HG03159 (cell line): ENCODE measurements at regions not wholly inside any gene's neighbourhood (a gene's known extent, or its start where the extent isn't known, plus 50 kb on each side); places are given as distances from the start of the nearest gene placed in this dataset.

Experiments used
- ATAC-seq: cut with Tn5 transposase; IDR thresholded peaks from one replicate; pipeline ENCODE4 v1.9.1; 2021; ENCODE audit warnings: mild to moderate bottlenecking, moderate library complexity; ENCODE audit not compliant: unreplicated experiment

DNA sequence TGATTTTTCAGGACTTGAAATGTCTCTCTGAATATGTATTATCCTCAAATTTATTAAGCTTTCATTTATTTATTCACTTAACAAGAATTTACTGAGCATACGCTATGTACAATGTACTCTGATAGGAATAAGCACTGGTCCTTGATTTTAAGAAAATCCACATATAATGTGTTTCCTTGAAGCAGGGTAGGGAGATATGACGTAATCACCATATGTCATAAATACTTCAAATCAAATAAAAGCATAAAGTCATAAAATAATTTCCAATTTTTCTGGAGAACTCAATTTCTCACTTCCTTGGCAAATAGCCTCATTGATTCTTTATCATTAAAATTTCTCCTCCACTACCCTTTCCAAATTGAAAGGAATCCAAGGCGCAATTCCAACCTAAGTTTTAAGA is 177.8 kb upstream of the GAP43 start:
- no peak for ATAC-seq

DNA sequence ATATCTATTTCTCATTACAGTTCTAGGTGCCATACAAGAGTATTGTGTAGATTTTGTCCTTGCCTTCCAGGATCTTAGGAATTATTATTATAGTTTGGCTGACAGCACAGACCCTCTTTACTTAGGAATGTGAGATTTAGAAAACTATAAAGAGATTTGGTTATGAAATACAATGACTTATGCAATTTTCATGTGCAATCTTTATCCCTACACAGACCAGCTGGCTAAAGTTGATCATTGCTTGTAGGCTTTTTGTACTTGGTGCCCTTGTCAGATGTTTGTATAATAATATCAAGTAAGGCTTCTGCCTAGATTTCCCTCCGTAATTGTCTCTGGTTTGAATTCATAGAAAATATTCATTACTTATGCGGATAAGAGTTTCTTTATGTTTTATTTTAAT is 174.5 kb upstream of the GAP43 start:
- no peak for ATAC-seq

DNA sequence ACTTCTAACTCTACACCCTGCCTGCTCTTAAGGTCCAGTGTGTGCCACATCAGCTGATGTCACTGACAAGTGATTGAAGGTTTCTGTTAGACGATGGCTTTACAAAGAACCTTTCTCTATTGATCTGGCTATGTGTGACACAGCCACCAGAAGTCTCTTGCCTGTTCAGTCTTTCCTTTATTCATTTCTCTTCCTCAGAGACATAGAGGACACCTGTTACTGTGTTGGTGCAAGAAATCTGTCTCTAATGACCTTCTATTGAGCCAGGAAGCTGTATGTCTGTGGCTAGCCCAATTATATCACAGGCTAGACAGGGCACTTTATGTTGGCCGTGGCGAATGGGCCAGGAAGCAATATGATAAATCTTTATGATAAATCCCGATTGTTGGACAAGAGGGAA is 173.3 kb upstream of the GAP43 start:
- no peak for ATAC-seq

DNA sequence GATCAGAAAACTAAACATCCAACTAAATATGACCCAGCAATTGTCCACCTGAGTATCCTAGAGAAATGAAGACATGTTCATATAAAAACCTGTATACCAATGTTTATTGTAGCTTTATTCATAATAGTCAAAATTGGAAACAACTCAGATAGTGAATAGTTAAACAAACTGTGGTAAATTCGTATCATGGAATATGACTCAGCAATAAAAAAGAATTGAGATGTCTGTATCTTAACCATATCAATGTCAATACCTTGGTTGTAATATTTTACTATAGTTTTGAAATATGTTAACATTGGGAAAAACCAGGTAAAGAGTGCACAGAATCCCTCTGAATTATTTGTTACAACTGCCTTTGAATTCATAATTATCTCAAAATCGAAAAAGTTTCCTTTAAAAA is 159.3 kb upstream of the GAP43 start:
- ATAC-seq: no peak

DNA sequence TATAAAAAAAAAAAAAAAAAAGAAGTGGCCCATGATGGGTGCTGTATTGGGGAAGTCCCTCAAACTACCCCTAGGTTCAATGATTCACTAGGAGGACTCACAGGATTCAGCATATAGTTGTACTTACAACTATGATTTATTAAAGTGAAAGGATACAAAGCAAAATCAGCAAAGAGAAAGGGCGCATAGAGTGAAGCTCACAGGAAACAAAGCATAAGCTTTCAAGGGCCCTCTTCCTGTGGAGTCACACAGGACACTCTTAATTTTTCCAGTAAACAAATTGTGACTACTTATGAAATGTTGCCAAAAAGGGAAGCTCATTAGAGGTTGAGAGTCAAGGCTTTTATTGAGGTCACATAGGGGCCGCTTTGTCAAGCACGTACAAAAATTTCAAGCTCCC is 153.7 kb upstream of the GAP43 start:
- ATAC-seq: peak; percentile 80

DNA sequence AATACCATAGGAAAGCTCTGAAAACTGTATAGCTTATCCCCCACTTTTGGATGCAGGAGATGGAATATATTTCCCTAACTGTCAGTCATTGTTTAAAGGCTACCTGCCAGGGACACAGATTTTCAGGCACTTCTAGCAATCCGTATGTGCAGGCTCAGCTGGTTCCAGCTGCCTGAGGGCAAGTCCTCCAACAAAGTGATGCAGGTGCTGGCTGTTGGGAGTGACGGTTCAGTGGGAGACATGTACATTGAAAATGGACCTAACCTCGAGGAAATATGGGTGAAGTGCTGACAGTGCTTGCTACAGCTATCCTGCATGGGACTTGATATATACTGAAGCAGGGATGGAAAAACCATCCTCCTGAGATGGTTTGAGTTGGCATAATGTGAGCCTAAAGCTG is 153.1 kb upstream of the GAP43 start:
- no peak for ATAC-seq

DNA sequence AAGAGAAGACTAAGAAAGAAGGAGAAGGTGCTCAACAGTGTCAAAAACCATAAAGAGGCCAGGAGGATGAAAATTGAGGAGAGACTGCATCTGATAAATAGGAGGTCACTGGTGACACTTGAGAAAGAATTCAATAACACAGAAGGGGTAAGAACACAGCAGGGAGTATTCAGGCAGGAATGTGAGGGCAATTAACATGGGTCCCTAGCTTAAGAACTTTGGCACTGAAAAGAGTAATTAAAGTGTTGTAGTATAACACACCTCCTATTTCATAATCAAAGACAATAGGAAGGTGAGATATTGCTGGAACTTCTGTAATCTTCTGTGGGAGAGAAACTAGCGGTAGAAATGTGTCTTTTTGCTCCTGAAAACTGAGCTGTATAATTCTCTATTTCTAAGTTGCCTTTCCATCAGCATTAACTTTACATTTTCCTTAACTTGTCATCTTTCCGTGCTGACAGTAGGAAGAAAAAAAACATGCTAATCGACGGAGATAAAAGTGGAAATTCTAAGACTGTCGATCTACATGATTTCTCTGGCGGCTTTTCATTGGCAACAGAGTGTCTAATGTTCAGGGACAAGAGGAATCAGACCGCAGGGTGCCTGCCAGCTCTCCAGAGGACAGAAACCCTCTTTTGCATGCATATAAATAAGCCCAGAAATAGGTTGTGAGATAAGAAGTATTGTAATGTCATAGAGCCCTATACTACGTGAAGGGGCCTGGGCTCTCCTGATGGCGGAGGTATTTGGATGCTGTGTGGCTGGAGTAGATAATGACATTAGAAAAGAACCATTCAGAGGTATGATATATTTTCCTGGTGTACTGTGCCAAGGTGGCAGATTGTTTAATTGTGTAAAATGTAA is 147.9 kb upstream of the GAP43 start:
- ATAC-seq: no peak

DNA sequence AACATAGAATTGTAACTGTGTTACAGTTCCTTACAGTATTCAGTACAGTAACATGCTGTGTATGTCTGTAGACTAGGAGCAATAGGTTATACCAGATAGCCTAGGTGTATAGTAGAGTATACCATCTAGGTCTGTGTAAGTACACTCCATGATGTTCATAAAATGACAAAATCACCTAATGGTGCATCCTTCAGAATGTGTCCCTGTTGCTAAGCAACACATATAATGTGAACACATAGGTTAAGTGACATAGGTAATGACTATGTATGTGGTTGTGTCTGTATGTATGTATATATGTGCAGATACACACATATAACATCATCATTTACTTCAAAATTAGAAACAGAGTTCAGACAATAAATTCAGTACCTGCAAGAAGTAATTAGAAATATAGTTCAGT is 146.8 kb upstream of the GAP43 start:
- no peak for ATAC-seq

DNA sequence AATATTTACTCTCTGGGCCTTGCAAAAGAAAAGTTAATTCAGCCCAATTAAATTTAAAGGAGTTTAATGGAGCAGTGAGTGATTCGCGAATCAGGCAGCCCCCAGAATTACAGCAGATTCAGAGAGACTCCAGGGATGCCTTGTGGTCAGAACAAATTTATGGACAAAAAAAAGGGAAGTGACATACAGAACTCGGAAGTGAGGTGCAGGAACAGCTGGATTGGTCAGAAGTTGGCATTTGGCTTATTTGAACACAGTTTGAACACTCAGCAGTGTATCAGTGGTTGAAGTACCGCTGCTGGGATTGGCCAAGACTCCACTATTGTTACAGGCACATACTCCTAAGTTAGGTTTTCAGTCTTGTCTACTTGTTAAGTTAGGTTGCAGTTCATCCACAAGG is 145.0 kb upstream of the GAP43 start:
- no peak for ATAC-seq

DNA sequence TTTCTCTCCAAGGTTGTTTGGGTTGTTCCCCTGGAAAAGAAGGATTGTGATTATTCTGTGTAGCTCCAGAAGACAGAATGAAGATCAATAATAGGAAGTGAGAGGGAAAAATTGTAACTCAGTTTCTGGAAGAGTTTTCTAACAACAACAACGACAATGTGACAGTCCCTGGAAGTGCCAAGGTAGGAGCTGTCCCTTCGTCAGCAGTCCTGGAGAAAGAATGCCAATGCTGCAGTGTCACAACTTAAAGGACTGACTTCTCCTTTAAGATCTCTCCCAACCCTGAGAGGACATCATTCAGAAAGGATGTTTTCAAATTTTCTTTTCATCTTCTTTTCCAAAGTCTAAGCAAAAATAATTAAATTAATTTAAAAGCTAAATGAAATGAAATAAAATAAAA is 136.4 kb upstream of the GAP43 start:
- ATAC-seq: no peak

DNA sequence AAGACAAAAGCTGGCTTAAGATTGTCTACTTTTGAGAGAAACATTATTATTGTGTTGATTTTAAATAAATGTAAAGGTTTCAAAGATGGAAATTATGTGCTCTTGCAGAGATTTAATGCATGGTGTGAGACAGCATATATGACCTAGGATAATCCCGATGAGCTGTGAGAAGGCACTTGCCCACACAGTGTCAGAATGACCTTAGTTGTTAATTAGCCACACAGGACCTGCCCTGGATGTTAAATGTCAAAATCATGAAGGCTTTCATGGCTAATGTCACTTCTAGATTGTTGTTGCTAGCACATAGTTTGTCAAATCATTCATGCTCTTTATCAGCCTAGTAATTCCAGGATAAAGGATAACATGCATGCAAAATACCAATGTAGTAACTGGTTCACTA is 135.3 kb upstream of the GAP43 start:
- no peak for ATAC-seq

DNA sequence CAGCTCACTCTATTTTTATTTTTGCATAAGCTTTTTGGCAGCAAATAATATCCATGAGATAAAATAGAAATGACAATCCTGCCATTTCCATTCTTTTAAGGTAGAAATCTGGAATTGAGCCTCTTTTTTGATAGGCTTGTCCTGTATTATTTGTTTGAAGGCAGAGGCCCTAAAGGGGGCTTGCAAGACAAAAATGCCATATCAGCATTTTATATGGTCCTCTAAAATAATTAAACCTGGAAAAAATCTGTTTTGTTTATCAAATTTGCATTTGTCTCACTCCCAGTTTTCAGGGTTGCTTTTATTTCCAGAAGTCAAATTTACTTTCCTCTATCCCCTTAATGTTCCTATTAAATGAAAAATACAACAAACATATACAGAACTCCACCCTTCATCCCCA is 134.9 kb upstream of the GAP43 start:
- no peak for ATAC-seq

DNA sequence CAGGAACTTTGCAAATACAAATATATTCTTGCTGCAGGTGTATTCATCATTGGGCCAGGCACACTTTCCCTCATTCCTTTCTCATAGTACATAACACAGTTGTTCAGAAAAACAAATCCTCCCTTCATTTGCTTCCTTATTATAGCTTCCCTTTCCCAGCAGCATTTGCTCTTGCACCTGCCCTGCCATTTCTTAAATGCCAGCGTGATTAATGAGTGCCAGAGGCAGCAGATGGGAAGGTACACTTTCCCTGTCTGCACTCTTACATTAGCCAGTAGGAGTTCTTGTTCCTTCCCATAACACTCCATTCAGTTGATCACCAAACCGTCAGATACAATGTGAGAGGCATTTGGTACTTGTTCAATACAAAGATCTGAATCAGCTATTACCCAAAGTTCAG is 128.5 kb upstream of the GAP43 start:
- no peak for ATAC-seq

DNA sequence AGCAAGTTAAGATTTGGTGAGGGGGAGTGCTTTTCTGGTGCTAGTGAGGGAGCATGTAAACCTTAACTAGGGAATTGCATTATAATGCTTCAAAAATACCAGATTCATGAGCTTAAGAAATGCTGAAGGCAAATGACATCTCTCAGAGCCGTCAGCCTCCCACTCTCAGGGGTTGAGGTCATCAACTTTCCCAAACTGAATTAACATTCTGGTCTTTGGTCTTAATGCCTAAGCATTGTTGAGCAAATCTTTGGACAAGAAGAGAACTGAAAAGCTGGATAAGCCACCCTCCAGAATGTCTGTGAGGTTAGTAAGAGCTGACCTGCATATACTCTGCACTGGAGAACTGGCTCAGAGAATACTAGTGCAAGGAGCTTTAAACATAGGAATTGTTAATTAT is 124.9 kb upstream of the GAP43 start:
- ATAC-seq: no peak

DNA sequence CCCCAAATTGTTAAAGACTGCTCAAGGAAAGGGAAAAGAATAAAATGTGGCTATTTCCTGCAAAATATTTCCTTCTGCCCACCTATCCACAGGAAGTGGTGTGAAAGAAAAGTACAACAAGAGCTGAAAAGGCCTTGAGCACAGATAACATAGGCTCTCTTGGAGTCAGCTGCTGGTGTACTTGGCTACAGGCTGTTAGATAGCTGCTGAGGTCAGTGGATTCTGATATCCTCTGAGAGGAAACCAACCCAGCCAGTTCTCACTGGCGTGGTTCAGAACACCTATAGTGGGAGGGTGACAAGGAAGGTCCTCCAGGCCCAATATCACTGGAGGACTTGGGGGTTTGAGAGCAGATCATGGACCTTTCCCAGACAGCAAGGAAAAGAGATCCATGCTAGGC is 124.4 kb upstream of the GAP43 start:
- ATAC-seq: no peak

DNA sequence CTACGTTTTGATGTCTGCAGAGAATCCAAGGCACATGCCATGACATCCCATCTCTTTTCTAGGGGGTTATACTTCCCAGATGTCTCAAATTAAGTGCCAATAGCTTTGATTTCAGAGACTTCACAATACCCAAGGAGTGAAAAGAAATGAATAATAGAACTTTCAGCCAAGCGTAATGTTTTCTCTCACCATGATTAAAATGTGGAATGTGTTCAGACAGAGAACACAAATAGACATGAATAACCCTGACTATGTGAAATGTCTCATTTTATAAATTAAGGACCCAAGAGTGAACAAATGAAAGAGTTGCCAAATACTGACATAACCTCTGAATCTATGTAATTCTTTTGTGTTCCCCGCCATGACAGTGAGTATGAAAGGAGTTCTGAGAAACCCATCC is 123.6 kb upstream of the GAP43 start:
- no peak for ATAC-seq

DNA sequence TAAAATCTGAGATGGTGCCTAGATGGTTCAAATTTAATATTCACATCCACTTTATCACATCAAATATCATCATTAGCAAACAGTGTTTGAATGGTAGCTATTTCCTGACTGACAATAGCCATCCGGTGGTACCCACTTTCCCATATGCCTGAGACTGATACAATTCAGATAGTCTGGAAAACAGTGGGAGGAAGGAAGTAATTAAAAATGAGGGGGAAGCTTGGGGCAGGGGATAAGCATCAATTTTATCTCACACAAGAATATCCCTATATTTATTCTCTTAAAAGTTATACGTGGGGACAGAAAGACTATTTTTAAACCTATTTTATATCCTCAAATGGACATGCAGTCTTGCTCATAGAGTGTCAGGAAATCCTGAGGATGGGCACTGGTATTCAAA is 122.5 kb upstream of the GAP43 start:
- no peak for ATAC-seq

DNA sequence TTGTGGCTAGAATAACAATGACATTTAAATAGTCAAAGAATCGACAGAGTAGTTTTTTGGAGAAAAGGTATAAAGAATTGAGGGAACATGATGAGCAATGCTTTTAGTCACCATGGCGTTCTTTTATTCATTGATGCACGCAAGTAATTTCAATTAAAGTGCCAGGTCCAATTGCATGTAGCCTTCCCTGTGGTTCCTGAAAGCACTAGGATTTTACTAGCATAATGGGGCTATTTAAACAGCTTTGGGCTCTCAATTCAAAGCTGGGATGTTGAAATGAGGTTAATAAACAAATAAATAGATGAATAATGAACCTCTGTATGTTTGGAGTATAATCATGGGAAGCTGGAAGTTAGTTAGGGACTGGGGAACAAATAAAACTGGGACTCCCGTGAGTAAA is 121.2 kb upstream of the GAP43 start:
- no peak for ATAC-seq

DNA sequence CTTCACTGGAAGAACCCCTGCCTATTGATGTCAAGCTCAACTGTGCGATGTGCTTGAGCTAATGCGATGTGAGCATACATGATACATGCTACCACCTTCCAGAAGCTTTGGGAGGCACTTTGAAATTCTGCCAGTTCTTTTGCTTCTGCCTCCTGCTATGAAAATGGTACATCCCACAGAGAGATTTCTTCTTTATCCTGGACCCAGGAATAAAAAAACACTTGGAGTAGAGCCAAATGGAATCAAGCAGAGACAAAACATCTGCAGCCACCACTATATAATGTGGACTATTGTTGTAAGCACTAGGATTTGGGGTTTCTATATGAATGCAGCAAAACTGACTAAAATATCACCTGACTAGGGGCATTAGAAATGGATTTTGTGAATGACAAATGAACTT is 119.9 kb upstream of the GAP43 start:
- ATAC-seq: no peak

DNA sequence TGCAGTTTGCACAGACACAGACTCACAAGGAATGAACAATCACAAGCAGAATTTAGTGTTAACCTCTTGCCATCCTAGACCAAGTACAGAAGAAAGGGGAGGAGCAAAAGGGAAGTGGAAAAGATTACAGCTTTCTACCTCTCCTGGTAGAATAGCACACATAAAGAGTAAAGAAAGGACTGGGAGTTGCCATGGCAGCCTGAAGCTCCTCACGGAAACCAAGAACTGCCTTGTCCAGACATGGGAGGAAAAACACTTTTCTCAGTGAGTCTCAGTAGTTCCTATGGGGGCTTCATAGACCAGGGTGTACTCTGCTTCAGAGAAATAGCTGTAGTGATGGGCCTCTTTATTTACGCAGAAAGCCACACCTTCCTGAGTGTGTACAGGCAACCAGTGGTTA is 114.7 kb upstream of the GAP43 start:
- ATAC-seq: no peak

DNA sequence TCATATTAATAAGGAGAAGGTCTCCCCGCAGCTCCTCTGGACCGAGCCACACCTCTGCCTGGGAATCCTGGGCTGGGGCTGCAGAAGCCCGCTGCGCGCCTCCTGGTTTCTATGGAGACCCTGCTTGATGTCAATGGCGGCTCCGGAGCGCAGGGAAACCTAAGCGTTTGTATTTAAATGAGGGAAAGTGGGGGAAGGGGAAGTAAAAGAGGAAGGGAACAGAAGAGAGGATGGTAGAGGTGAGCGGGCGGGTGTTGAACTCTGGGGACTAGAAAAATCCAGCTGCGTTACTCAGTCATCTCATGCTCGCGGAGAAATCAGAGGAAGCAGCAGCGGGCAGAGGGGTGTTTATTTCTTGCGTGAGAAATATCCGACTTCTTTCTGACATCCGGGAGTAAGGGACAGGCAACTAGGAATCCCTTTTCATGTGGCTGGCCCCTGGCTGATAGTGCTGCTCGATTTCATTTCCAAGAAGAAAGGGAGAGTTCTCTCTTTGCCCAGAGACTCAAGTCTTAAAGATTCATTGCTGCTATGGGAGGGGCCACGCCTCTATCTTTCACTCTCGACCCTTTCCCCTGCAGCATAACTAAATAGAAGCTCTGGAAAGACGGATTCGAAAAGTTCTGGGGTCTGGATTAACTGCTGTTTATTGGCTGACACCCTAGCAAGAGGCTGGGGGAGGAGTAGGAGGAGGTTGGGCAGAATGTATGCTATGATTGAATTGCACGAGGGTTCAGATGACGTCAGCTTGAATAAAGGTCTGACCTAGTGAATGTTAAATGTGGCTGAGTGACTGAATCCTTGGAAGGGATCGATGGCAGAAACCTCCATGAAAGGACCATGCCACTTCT is 110.5 kb upstream of the GAP43 start:
- ATAC-seq: no peak

DNA sequence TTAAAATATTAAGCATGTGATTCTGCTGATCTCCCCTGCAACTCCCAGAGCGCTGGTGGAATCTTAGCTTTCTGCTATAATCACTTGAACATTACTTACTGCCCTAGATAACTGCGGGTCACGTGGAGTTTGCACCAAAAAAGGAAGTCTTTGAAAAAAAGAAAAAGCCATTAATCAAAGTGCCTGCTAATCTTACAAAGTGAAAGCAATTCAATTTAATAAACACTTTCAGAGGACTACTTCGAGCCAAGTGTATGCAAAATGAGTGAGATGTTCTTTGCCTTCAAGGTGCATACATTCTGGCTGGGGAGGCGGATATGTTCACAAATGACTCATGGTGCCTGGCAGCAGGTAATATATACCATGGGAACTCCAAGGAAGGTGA is 109.9 kb upstream of the GAP43 start:
- ATAC-seq: no peak
